Brain microvascular endothelial cell (primary cell): ENCODE measurements at regions not wholly inside any gene's neighbourhood (a gene's known extent, or its start where the extent isn't known, plus 50 kb on each side); places are given as distances from the start of the nearest gene placed in this dataset.

Experiments used
- DNase-seq: peaks from one replicate; pipeline ENCODE4 v3.0.0-alpha.2; 2020
- H3K27ac ChIP-seq: fragments of 250-450 bp; sonication (Bioruptor Pico); 2 replicates; pipeline ENCODE4 v1.5.1; 2020; ENCODE audit warnings: mild to moderate bottlenecking, moderate library complexity
- H3K27me3 ChIP-seq: fragments of 250-450 bp; sonication (Bioruptor Pico); replicated peaks from 2 replicates; pipeline ENCODE4 v1.5.1; 2020; ENCODE audit warnings: mild to moderate bottlenecking
- H3K36me3 ChIP-seq: fragments of 250-450 bp; sonication (Bioruptor Pico); replicated peaks from 2 replicates; pipeline ENCODE4 v1.5.1; 2020; ENCODE audit warnings: mild to moderate bottlenecking
- H3K4me3 ChIP-seq: 2 replicates; pipeline ENCODE4 v1.5.1; 2011; ENCODE audit warnings: low read depth, mild to moderate bottlenecking, control low read depth, low read length, moderate library complexity
- CTCF ChIP-seq: IDR thresholded peaks from 2 replicates; pipeline ENCODE4 v1.5.1; 2011; ENCODE audit warnings: low read depth, mild to moderate bottlenecking, moderate library complexity, low read length, control low read depth, inconsistent platforms; ENCODE audit errors: missing control alignments
- in situ Hi-C: cut with HindIII; loops from 2 replicates; pipeline ENCODE4 v1.10.0; 2017; ENCODE audit warnings: low sequenced_read_pairs, low pct_ligation_motif_present

DNA sequence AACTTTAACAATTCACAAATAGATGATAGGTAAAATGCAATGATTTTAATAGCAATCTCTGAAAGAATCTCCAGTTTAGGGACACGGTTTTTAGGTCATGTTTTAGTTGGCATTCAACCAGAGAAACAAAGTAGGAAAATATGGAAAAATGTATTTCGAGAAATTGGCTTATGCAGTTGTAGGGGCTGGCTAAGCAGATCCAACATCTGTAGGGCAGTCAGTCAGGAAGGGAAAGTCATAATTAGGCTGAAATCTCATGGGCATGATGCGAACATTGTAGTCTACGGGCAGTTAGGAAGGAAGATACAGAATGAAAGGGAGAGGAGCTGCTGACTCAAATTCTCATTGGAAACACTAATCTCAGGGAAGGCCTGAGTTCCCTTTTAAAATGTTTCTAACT is 1276.0 kb upstream of the ADGRL4 start:
- Histone ChIP-seq H3K36me3 (no peaks in the 10 kb centered on the region), H3K27ac (no peak overlapping the region), H3K4me3 (no peak overlapping the region), H3K27me3 (no peaks in the 10 kb centered on the region)
- DNase-seq = no peak
- in situ Hi-C loops = no loop called here
- no peak for TF ChIP-seq CTCF

DNA sequence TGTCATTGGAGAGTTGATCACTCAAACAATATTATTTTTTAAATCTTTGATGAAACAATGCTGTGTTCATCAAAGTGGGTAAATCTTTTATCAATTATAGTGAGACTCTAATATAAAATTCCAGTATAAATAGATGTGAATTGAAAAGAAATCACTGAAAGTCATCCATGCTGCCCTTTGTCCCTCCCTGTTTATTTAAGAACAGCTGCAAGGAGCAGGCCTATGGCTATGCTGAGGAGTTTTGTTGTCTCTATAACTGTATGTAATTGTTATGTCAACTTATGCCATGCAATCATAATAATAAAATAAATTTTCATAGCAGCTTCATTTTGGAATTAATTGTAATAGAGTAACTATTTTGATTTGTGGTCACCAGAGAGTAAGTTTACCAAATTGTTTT is 1272.4 kb upstream of the ADGRL4 start:
- no peak for TF ChIP-seq CTCF
- Histone ChIP-seq H3K27ac (no peak overlapping the region), H3K36me3 (no peaks in the 10 kb centered on the region), H3K27me3 (no peaks in the 10 kb centered on the region), H3K4me3 (no peak overlapping the region)
- in situ Hi-C loops = no loop called here
- DNase-seq = no peak

GRCh38 chr1:80274256-80274655 is 1267.7 kb upstream of the ADGRL4 start:
- Histone ChIP-seq H3K27me3 (no peaks in the 10 kb centered on the region), H3K27ac (no peak overlapping the region), H3K4me3 (no peak overlapping the region), H3K36me3 (no peaks in the 10 kb centered on the region)
- in situ Hi-C loops = no loop called here
- no peak for TF ChIP-seq CTCF
- DNase-seq = no peak

DNA sequence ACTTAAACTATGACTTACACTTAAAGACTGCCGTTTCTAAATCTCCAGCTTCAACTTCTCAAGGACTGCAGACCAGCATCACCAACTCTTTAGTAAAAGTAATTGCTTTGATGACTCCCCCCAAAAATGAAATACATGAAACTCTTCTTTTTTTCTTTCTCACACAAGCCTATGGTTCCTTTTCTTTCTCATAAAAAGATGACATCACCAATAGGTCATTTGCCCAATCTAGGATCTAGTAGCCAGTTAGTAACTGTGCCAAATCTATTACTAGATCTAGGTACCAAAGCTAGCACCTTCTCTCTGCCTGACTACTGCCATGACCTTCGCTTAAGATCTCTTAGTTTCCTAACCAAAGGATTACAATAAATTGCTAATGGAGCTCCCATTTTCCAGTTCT is 1266.0 kb upstream of the ADGRL4 start:
- H3K27me3 ChIP-seq = no peaks in the 10 kb centered on the region
- H3K27ac ChIP-seq = no peak overlapping the region
- DNase-seq = no peak
- in situ Hi-C loops = no loop called here
- no peak for TF ChIP-seq CTCF
- H3K36me3 ChIP-seq = no peaks in the 10 kb centered on the region
- no peak overlapping the region for H3K4me3 ChIP-seq

DNA sequence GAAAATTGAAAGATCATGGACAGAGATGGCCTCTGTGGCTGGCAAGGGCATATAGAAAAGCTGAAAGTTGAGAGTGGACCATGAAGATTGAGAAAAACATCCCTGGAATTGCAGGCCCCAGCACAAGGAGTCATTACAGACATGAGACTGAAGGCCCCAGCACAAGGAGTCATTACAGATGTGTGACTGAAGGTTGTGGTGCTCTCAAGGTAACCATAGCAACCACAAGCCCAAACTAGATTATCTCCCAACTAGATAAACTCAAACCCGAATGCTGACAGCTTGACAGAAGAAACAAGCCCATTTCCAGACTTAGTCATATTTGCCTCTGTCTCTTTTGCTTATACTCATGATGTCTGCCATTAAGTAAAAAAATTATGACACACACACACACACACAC is 1252.1 kb upstream of the ADGRL4 start:
- in situ Hi-C loops = no loop called here
- no peaks in the 10 kb centered on the region for H3K27me3 ChIP-seq
- peak; percentile 45 for DNase-seq
- no peak overlapping the region for H3K4me3 ChIP-seq
- no peak for TF ChIP-seq CTCF
- no peaks in the 10 kb centered on the region for H3K36me3 ChIP-seq
- H3K27ac ChIP-seq = no peak overlapping the region

DNA sequence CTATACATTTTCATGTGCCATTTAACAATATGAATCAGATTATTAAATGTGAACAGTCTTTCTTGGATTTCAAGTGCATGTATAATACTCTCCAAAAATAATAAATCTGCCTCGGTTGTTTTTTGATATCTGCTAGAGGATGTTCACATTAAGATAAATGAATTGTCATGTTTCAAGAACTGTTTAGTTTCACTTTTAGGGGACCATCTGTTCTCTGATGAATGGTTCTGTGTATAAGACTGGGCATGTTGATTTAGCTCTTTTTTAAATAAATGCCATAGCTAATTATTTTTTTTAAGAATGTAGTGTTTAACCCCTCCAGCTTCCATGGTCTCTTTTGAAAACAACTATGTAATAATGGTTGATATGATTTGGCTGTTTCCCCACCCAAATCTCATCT is 1245.1 kb upstream of the ADGRL4 start:
- Histone ChIP-seq H3K36me3 (no peaks in the 10 kb centered on the region), H3K4me3 (no peak overlapping the region), H3K27me3 (no peaks in the 10 kb centered on the region), H3K27ac (no peak overlapping the region)
- no peak for DNase-seq
- no peak for TF ChIP-seq CTCF
- in situ Hi-C loops = no loop called here
